ENCODE measurements at regions not wholly inside any gene's neighbourhood (a gene's known extent, or its start where the extent isn't known, plus 50 kb on each side); places are given as distances from the start of the nearest gene placed in this dataset.
A peak's percentile ranks its signal among the peaks of the same experiment; 100 is the strongest.

DNA sequence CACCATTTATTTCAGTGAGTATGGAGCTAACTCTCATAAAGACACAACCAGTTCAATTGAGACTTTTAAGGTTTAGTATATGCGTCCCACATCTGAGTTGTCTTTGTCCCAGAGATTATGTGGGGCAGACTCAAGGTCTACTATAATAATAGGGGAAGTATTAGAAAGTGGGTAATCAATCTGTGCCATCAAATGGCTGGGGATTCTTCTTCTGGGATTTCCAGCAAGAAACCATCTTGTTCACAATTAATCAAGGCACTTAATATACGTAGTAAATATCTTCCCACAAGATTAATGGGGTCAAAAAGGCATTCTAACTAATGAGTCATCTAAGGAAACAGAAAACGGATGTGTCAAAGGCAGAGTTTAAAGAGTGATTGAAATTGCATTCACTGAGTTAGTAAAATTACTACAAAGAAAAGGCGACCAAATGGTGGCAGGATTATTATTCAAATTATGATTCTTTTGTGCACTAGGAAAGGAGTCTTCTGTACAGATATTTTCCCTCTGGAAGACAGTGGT is 179.8 kb upstream of the REG3G start:
- no TSS peak for BruUV-seq (replicated peaks)
- ChIA-PET CTCF (no interaction called here), POLR2A (ENCODE audit: low non-redundant PET) (no interaction called here)
- peak; percentile 14 for DNase-seq (ENCODE audit: low spot score)
- Histone ChIP-seq H3K27me3 (replicated peaks; ENCODE audit: insufficient read depth, low read depth, low read length, poor library complexity) (no peaks in the 10 kb centered on the region), H3K9me3 (ENCODE audit: low read depth, low read length, poor library complexity, severe bottlenecking) (no peaks in the 10 kb centered on the region), H3K4me3 (ENCODE audit: low read depth, low read length, poor library complexity, severe bottlenecking) (no peak overlapping the region), H3K36me3 (ENCODE audit: insufficient read depth, low read length, poor library complexity, severe bottlenecking) (no peaks in the 10 kb centered on the region), H3K27ac (ENCODE audit: low read depth, low read length, poor library complexity, severe bottlenecking) (no peak overlapping the region), H3K4me1 (ENCODE audit: insufficient read depth, low read length, poor library complexity, severe bottlenecking) (no peaks in the 10 kb centered on the region)
- TF ChIP-seq, protein P1, sequence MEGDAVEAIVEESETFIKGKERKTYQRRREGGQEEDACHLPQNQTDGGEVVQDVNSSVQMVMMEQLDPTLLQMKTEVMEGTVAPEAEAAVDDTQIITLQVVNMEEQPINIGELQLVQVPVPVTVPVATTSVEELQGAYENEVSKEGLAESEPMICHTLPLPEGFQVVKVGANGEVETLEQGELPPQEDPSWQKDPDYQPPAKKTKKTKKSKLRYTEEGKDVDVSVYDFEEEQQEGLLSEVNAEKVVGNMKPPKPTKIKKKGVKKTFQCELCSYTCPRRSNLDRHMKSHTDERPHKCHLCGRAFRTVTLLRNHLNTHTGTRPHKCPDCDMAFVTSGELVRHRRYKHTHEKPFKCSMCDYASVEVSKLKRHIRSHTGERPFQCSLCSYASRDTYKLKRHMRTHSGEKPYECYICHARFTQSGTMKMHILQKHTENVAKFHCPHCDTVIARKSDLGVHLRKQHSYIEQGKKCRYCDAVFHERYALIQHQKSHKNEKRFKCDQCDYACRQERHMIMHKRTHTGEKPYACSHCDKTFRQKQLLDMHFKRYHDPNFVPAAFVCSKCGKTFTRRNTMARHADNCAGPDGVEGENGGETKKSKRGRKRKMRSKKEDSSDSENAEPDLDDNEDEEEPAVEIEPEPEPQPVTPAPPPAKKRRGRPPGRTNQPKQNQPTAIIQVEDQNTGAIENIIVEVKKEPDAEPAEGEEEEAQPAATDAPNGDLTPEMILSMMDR (conservative IDR thresholded peaks at IDR 0.05; ENCODE audit: low read depth, low read length) = no peak
- no peak for TF ChIP-seq EZH2 (IDR thresholded peaks at IDR 0.05; ENCODE audit: borderline replicate concordance, low read depth, low read length, poor library complexity, severe bottlenecking)
- intact Hi-C loops (cut with micrococcal nuclease; ENCODE audit: unreplicated experiment) = no loop called here

DNA sequence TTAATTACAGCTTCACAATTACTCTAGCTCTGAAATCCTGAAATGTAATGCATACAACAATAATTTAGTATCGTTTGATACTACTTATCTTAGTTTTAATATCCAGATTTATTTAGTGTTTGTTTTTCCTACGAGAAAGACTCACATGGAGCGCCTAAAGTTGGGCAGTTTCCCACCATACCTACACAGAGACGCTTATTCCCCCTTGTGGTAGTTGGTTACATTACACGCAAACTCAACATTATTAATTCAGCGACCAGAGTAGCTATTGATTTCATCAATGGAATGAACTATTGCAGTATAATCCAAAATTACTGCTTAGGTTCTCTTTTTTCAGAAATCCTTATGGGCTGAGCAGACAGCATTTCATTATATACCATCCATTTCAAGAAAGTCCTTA is 164.0 kb upstream of the REG3G start:
- TF ChIP-seq EZH2 (IDR thresholded peaks at IDR 0.05; ENCODE audit: borderline replicate concordance, low read depth, low read length, poor library complexity, severe bottlenecking) = no peak
- TF ChIP-seq, protein P1 (conservative IDR thresholded peaks at IDR 0.05; ENCODE audit: low read depth, low read length) = peak; percentile 62
- Histone ChIP-seq H3K9me3 (ENCODE audit: low read depth, low read length, poor library complexity, severe bottlenecking) (no peaks in the 10 kb centered on the region), H3K27me3 (replicated peaks; ENCODE audit: insufficient read depth, low read depth, low read length, poor library complexity) (no peaks in the 10 kb centered on the region), H3K4me1 (ENCODE audit: insufficient read depth, low read length, poor library complexity, severe bottlenecking) (no peaks in the 10 kb centered on the region), H3K4me3 (ENCODE audit: low read depth, low read length, poor library complexity, severe bottlenecking) (no peak overlapping the region), H3K27ac (ENCODE audit: low read depth, low read length, poor library complexity, severe bottlenecking) (no peak overlapping the region), H3K36me3 (ENCODE audit: insufficient read depth, low read length, poor library complexity, severe bottlenecking) (no peaks in the 10 kb centered on the region)
- intact Hi-C loops (cut with micrococcal nuclease; ENCODE audit: unreplicated experiment) = loop anchor here (2.0 to 10.0 kb wide), 4 partner anchors 113 to 794 kb away; no protein-coding TSS in a partner anchor
- DNase-seq (ENCODE audit: low spot score) = peak; percentile 68
- BruUV-seq (replicated peaks) = no TSS peak
- ChIA-PET POLR2A (ENCODE audit: low non-redundant PET) (no interaction called here), CTCF (interaction anchor here (1.0 kb wide), 1 partner anchor 9 kb away, joined by 3 read pairs; no protein-coding TSS in a partner anchor)

GRCh38 chr2:78864205-78864604 is 161.3 kb upstream of the REG3G start:
- intact Hi-C loops (cut with micrococcal nuclease; ENCODE audit: unreplicated experiment) = loop anchor here (5.0 to 10.0 kb wide), 2 partner anchors 111 to 797 kb away; no protein-coding TSS in a partner anchor
- CTCF ChIA-PET = interaction anchor here (0.6 kb wide), 1 partner anchor 508 kb away, joined by 3 read pairs; no protein-coding TSS in a partner anchor
- Histone ChIP-seq H3K27ac (ENCODE audit: low read depth, low read length, poor library complexity, severe bottlenecking) (no peak overlapping the region), H3K36me3 (ENCODE audit: insufficient read depth, low read length, poor library complexity, severe bottlenecking) (no peaks in the 10 kb centered on the region), H3K4me3 (ENCODE audit: low read depth, low read length, poor library complexity, severe bottlenecking) (no peak overlapping the region), H3K27me3 (replicated peaks; ENCODE audit: insufficient read depth, low read depth, low read length, poor library complexity) (no peaks in the 10 kb centered on the region), H3K4me1 (ENCODE audit: insufficient read depth, low read length, poor library complexity, severe bottlenecking) (no peaks in the 10 kb centered on the region), H3K9me3 (ENCODE audit: low read depth, low read length, poor library complexity, severe bottlenecking) (no peaks in the 10 kb centered on the region)
- POLR2A ChIA-PET (ENCODE audit: low non-redundant PET) = no interaction called here
- TF ChIP-seq EZH2 (IDR thresholded peaks at IDR 0.05; ENCODE audit: borderline replicate concordance, low read depth, low read length, poor library complexity, severe bottlenecking) = no peak
- TF ChIP-seq, protein P1 (conservative IDR thresholded peaks at IDR 0.05; ENCODE audit: low read depth, low read length) = no peak
- no peak for DNase-seq (ENCODE audit: low spot score)
- no TSS peak for BruUV-seq (replicated peaks)

Data from A673 (cell line).